Endometrium (tissue), 2 donors: ENCODE measurements at regions not wholly inside any gene's neighbourhood (a gene's known extent, or its start where the extent isn't known, plus 50 kb on each side); places are given as distances from the start of the nearest gene placed in this dataset.
"Not testable (repeated sequence)": the region's sequence is repeated elsewhere in the genome, so short reads cannot be mapped to it uniquely, and the experiment has no call there.

Experiments
- FAIRE-seq: peaks from 2 replicates; lab custom pipeline; 2012; peaks lifted over from hg19 to GRCh38; lab: Jason Lieb, UNC
- donor health status: control.
- donor health status: control.

DNA sequence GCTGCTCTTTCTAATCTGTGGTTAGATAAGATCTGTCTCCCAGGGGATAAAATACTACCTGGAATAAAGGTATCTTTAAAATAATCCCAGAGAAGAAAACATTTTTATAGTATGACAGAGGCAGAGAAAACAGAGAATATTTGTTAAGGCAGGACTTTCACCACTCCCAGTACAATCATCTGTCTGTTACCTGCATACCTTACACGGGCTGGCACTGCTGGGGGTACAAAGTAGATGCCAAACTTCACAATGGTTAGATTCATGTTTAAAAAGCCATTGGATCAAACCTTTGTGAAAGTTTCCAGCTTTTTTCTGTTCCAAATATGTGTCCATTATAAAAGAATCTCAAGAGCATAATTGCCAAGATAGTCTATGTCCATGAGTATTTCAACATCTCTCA, 273.6 kb upstream of the BTG1 start:
- no peak for FAIRE-seq

DNA sequence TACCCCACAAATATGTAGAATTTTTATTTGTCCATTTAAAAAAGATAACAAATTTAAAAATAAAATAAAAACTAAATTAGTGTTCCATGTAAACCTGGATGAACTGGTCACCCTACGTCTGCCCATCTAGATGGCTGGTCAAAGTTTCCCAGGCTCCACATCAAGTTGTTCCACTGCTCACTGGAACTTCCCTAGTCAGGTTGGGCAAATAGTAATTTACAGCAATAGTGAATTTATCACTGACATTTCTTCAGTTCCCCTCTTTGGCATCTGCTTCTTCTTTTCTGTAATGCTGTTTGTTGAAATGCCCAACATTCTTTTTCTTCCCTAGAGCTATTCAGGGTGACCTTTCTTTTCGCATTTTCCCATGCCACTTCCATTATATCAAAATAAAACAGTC, 272.7 kb upstream of the BTG1 start:
- no peak for FAIRE-seq

DNA sequence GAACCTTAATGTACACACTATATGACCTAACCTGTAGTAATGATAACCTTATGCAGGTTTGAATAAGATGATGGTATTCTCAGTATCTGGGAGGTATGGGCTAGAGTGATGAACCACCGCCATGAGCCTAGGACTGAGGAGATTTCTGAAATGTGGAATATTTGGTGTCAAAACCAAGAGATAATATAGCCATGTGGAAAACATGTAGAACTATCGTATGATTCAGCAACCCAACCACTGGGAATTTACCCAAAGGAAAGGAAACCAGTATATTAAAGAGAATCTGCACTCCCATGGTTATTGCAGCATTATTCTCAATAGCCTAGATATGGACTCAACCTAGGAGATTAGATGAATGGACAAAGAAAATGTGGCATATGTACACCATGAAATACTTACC, 271.7 kb upstream of the BTG1 start:
- FAIRE-seq = no peak

DNA sequence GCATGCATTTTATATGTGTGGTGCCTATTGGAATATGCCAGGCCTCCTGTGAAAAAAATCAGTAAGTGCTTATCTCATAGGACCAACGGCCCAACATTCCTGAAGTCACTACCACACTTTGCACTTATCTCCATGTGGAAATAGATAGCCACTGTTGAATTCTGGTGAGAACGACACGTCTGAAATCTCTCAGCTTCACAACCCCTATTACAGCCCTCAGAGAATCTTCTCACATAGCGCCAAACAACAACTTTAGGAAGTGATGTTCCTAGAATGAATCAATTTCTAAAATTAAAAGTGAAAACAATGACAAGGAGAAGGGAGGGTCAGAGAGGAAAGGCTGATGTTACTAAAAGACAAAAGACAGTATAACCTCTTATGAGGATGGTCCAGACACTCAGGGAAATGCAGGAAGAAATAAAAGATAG, 270.8 kb upstream of the BTG1 start:
- no peak for FAIRE-seq

DNA sequence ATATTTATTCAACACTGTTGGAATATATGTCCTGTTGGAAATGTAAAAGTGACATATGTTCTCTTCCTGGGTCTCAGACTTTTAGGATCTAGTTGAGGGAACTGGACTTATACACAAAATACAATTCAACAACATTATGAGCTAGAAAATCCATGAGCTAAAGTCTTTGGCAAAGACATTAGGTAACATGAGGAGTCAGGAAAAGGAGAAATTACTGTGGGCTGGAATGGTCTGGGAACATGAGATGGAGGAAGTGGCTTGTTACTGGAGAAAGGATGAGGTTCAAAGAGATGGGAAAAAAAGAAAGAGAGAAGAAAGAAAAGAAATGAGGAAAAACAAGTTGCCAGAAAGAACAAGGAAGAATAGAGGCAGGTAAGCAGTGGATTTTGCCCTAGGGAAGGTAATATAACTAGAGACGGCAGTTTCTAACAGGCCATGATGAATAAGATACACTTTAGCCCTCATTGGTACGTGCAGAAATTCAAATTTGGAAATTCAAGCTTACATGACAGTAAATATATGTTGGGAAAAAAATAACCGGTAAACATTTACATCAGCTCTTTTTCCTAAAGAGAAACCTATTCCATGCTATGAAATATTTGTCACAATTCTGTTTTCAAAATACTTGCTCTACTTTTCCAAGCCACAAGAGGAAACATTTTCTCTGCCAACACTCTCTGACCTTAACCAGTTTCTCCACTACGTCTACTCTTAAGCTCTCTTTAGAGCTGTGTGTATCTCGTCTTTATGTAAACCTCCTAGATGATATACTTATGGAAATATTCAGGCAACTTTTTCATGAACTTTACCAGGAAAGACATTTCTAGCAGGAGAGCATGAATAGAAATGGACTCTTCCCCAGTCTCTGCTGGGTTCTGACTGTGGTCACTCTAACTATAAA, 268.8 kb upstream of the BTG1 start:
- no peak for FAIRE-seq

DNA sequence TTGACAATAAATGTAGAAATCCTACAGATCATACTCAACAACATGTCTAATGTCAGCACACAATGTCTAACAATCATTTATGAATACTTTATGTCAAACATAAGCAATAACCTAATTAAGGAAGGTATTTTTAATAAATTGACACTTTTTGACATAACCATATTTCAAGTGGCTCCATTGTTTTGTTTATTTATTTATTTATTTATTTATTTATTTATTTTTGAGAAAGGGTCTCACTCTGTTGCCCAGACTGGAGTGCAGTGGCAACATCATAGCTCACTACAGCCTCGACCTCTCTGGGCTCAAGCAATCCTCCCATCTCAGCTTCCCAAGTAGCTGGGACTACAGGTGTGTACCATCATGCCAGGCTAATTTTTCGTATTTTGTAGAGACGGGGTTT, 267.6 kb upstream of the BTG1 start:
- FAIRE-seq = no peak

DNA sequence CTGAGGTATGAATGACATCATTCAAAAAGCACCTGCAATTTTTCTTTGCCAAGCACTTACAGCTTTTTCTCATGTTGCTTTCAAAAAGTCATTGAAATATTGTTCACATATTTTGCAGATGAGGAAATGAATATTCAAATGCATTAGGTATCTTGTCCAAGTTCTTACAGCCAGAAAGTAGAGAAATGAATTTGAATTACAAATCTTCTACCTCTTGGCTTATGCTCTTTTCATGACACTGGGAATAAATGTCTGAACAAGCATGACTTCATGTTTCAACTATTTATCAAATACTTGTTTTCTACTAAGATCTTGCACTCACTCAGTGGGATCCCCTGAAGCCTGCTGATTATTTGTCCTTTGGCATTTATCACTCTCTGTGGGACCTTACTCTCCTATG, 267.2 kb upstream of the BTG1 start:
- no peak for FAIRE-seq

DNA sequence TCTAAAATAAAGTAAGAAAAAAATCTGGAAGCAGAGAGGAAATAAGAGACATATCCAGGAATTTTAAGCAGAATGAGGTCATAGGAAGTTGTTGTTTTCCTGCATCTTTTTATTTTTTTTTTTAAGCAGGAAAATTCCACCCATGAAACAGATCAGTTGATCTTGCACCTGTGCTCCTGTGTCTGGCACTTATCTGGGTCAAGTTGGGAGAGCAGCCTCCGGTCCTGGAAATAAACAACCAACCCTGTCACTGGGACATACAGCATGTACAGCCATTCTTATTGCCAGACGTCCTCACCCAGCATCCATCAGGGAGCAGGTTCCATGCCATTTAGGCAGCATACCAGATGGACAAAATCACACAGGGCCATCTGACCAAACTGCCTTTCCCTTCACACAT, 266.0 kb upstream of the BTG1 start:
- FAIRE-seq = no peak

DNA sequence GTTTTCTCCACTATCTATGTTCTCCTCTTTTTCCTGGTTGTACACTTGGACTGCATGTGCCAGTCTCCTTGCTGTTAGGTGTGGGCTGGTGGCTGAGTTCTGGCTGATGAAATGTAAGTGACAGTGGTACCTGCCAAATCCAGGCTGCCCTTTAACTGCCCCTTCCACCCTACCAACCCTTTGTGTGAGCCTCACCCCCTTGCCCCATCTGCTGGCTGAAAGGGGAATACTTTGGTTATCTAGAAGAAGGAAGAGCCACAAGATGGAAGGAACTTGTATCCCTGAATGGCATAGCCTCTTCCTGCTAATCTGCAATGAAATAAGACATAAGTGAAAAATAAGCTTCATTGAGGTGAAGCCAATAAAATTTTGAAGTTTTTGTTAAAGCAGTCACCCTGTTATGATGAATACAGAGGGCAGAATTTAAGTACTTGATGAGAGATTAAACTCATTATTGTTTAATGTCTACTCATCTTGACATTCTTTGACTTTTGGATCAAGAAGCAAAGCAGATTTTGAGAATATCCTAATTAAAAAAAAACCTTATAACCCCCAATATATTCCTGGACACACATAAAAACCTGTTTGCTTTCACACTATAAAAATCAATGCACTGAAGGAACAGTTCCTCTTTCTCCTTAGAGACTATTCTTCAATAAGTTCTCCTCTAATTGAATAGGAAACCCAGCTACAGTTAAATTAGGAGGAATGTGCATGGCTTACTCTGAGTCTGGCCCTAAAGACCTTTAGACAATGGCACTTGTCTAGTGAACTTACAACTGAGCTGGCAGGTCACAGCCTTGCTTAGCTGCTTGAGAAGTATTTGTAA, 262.6 kb upstream of the BTG1 start:
- no peak for FAIRE-seq

DNA sequence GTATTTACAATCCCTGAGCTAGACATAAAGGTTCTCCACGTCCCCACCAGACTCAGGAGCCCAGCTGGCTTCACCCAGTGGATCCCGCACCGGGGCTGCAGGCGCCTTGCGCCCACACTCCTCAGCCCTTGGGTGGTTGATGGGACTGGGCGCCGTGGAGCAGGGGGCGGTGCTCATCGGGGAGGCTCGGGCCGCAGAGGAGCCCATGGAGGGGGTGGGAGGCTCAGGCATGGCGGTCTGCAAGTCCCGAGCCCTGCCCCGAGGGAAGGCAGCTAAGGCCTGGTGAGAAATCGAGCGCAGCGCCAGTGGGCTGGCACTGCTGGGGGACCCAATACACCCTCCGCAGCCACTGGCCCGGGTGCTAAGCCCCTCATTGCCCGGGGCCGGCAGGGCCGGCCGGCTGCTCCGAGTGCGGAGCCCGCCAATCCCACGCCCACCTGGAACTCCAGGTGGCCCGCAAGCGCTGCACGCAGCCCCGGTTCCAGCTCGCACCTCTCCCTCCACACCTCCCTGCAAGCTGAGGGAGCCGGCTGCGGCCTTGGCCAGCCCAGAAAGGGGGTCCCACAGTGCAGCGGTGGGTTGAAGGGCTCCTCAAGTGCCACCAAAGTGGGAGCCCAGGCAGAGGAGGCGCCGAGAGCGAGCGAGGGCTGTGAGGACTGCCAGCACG, 260.9 kb upstream of the BTG1 start:
- not testable (repeated sequence) for FAIRE-seq

DNA sequence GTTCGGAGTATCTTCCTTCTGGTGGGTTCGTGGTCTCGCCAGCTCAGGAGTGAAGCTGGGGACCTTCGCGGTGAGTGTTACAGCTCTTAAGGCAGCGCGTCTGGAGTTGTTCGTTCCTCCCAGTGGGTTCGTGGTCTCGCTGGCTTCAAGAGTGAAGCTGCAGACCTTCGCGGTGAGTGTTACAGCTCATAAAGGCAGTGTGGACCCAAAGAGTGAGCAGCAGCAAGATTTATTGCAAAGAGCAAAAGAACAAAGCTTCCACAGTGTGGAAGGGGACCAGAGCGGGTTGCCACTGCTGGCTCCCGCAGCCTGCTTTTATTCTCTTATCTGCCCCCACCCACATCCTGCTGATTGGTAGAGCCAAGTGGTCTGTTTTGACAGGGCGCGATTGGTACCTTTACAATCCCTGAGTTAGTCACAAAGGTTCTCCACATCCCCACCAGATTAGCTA, 260.2 kb upstream of the BTG1 start:
- FAIRE-seq = not testable (repeated sequence)

DNA sequence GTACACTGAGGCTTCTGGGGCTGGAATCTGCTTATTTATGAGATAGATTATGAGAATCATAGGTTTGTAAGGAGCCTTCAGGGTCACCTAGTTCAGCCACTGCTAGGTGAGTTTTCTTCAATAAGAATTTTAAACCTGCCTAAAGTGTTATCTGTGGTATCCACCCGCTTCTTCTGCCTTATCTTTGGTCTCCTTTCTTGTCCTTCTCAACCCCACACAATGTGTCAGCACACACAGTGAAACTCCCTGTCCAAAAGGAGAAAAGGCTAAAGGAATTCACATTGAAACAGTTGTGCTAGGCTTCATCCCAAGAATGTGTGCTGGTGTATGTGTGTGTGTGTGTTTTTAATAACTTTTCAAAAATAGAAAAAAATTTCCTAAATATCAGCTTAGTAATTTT, 259.3 kb upstream of the BTG1 start:
- no peak for FAIRE-seq

DNA sequence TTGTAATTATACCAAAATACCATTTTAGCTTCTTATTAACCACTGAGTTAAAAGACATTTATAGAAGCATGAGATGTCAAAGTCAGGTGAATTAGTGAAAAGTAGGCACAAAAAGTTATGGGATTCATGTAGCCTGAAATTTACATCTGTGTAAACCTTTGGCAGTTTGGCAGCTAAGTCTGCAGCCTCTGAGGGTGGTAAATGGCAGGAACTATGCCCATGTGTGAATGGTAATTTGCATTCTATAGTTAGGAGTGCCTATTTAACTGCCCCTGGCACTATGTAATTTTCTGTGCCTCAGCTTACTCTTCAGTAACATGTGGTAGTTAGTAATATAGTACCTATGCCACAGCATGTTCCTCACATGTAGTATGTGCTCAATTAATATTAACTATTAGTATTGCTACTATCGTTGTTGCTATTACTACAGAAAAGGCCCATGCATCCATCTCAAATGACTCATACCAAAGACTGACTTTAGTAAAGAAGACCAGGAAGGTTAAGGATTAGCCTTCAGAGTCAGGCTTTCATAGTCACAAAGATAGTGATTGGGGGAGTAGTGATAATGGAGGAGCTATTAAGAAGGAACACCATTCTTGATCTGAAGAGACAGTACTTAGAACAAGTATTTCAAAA, 258.7 kb upstream of the BTG1 start:
- no peak for FAIRE-seq

DNA sequence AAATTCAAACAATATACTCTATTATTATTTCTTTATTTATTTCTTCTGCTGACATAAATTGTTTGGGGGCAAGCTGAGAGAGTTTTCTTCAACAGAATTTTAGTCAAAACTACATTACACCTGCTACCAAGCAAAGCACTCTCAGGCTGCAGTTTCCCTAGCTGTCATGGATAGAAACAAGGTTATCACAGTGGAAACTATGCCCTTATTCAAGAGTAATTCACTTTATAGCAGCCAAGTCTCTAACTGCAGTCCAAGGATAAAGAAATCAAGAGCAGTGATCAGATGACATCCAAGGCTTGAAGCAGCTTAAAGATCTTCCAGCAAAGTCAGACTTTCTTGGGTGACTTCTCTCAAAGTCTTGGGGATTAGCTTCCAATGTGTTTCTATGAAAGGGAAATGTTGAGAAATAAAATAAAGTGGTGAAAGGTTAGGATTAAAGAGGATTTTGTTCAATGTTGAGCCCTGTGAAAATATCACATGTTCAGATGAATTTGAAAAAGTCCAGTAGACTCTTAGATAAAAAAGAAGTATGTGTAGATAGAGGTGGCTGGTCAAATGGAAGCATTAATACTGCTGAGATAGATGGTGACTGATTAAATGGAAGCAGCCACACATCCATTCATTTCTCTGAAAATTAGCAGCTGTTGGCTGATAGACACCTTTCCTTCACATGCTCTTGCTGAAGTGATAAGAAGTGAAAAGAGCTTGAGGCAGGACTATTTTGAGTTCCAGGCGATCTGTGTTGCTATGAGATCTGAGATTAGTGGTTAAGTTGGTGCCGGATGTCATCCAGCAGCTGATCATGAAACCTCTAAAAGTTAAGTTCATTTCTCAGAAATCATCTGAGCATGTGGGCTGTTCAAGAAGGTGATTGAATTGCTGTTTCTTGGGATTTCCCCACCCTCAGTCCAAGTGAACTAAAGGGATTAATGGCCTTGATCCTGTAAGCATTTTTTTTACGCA, 257.8 kb upstream of the BTG1 start:
- no peak for FAIRE-seq

DNA sequence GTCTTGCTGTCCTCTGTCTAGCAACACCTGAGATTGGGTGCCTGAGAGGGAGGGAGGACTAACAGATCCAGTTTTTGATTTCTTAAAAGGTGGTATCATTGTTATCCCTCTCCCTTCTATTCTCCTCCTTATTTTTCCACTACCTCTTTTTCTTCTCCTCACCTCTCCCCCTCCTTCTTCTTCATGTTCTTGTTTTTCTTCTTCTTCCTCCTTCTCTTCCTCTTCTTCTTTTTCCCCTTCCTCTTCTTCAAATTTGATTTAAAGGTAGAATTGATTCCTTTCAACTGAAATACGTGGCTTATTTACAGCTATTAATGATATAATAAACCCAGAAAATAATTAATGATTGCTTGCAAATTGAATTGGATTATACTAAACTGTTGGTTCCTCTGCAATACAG, 256.8 kb upstream of the BTG1 start:
- no peak for FAIRE-seq

DNA sequence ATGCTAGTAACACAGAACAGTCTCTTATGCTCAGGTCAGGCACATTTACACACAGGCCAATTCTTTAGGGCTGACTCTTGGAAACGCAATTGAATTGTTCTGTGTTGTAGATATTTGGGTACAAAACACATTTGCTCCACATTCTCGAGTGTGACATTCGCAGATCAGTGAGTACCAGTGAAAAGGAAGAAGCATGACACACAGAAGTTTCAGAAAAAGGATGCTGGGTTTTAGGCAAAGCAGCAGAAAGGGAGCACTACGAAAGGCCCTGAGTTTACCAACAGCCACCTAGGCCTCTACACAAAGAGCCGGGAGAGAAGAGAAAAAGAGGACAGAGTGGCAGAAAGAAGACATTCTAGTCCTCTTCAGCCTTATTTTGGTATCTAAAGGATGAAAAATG, 254.4 kb upstream of the BTG1 start:
- no peak for FAIRE-seq

DNA sequence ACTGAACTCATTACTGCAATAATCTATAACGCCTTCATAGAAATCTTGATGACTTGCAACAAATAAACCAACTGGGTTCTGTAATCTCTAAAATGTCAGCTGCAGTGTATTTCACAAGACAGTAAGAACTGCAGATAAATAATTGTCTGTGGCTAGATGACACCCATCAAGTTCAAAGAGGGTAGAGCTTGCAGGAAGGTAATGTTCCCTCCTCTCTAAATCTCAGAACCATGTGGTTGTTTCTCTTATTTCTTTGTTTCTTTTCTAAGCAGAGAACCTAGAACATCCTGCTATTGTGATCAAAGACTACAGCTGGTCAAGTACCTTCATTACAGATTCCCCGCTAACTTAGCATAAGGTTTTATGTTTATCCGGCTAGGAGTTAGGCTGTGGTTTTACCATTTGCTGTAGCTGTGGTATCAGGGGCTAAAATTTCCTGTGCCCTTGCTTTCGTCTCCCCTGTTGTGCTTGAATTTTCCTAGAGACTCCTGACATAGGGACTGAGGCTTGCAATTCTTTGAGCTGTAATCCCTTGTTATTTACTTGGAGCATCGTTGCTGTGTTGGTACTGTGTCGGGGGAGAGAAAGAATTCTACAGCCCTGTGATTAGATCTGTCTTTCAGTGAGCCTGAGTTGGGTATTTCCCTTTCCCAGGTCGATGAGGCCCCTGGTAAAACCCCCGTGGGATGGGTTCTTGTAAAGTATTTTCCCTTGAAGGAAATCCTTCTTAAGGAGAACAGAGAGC, 253.1 kb upstream of the BTG1 start:
- no peak for FAIRE-seq

DNA sequence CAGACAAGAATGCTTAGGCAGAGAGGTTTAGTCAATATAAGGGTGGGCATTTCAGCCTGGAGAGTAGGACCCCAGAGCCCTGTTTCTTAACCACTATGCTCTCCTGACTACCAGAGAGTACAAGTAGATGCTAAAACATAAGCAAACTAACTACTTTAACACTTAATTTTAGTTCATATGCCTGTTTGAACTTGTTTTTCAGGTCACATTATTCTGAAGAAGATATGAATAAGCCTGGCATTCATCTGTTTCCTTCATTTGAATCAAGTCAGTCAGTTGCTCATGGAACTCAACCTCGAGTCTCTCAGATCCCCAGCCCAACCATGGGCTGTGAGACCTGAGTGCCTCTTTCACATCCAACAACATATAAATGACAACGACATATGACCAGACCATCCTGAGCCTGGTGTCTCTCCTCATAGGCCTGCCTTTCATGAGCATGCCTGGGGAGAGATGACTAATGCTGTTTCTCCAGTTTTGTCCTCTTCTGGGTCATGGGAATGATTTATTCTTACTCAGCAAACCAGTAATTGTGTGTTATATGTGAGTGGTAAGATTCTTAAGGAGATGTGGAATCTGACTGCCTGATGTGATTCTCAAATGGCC, 251.1 kb upstream of the BTG1 start:
- no peak for FAIRE-seq

DNA sequence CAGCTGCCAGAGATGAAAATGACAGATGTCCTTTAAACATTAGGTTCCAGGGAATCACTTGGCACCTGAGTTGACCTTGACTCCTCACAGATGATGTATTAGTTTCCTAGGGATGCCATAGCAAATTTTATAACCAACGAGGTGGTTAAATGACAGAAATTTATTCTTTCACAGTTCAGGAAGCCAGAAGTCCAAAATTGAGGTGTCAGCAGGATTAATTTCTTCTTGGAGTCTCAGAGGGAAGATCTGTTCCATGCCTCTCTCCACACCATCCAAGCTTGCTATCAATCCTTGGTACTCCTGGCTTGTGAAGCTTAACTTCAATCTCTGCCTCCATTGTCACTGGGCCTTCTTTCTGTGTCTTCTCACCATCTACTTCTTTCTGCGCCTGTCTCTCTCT, 249.7 kb upstream of the BTG1 start:
- FAIRE-seq = no peak

DNA sequence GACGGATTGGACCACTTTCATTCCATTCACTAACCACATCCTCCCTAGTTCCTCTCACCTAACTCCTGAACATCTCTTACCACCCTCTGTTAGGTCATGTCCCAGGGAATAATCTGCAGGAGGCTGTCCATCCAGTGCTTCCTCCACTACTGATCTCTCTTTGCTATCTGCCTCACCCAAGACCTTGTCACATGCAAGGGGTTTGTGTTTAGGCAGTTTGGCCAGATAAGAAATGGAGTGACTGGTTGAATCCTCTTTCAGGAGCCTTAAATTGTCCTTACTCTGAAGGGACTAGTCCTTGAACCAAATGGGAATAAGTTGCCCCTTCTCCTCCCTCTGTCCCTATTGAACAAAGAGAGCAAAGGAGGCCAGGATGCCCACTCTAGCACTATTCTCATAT, 249.2 kb upstream of the BTG1 start:
- no peak for FAIRE-seq
